Fibroblast of skin of abdomen (primary cell): ENCODE measurements at regions not wholly inside any gene's neighbourhood (a gene's known extent, or its start where the extent isn't known, plus 50 kb on each side); places are given as distances from the start of the nearest gene placed in this dataset.
"Not testable (repeated sequence)": the region's sequence is repeated elsewhere in the genome, so short reads cannot be mapped to it uniquely, and the experiment has no call there.

Experiments used
- DNase-seq: peaks from one replicate; pipeline ENCODE4 v3.0.0-alpha.2; 2013

GRCh38 chr6:120484146-120484545 lies 850.1 kb downstream of the TBC1D32 start:
- no peak for DNase-seq

- DNase-seq = no peak
Observed at GRCh38 chr6:120478650-120479049, 855.6 kb downstream of the TBC1D32 start.

- no peak for DNase-seq
Observed at GRCh38 chr6:120473804-120474203, 860.5 kb downstream of the TBC1D32 start.

GRCh38 chr6:120468486-120468885 lies 865.8 kb downstream of the TBC1D32 start:
- no peak for DNase-seq

- DNase-seq = no peak
Observed at GRCh38 chr6:120451508-120451907, 882.8 kb downstream of the TBC1D32 start.

- DNase-seq = no peak
Observed at GRCh38 chr6:120447605-120448004, 886.7 kb downstream of the TBC1D32 start.

- DNase-seq = not testable (repeated sequence)
Observed at GRCh38 chr6:120432840-120433239, 901.4 kb downstream of the TBC1D32 start.

- no peak for DNase-seq
Observed at GRCh38 chr6:120431841-120432240, 902.4 kb downstream of the TBC1D32 start.

GRCh38 chr6:120411394-120411793 lies 922.9 kb downstream of the TBC1D32 start:
- DNase-seq = no peak

- no peak for DNase-seq
Observed at GRCh38 chr6:120410586-120410985, 923.7 kb downstream of the TBC1D32 start.

- no peak for DNase-seq
Observed at GRCh38 chr6:120407696-120408095, 926.6 kb downstream of the TBC1D32 start.

GRCh38 chr6:120405947-120406346 lies 928.3 kb downstream of the TBC1D32 start:
- DNase-seq = no peak

GRCh38 chr6:120395784-120396183 lies 938.5 kb downstream of the TBC1D32 start:
- DNase-seq = no peak

GRCh38 chr6:120395330-120395729 lies 939.0 kb downstream of the TBC1D32 start:
- no peak for DNase-seq

GRCh38 chr6:120392941-120393340 lies 941.3 kb downstream of the TBC1D32 start:
- DNase-seq = peak; percentile 33

GRCh38 chr6:120384671-120385070 lies 949.6 kb downstream of the TBC1D32 start:
- peak; percentile 73 for DNase-seq

GRCh38 chr6:120383681-120384080 lies 950.6 kb downstream of the TBC1D32 start:
- peak; percentile 17 for DNase-seq

- peak; percentile 37 for DNase-seq
Observed at GRCh38 chr6:120378582-120379220, 955.6 kb downstream of the TBC1D32 start.

GRCh38 chr6:120373185-120373584 lies 961.1 kb downstream of the TBC1D32 start:
- DNase-seq = no peak

GRCh38 chr6:120363429-120363828 lies 970.9 kb downstream of the TBC1D32 start:
- no peak for DNase-seq

GRCh38 chr6:120358535-120358934 lies 975.7 kb downstream of the TBC1D32 start:
- DNase-seq = not testable (repeated sequence)

GRCh38 chr6:120357447-120357846 lies 976.8 kb downstream of the TBC1D32 start:
- no peak for DNase-seq

- DNase-seq = peak; percentile 82
Observed at GRCh38 chr6:120355822-120356221, 978.5 kb downstream of the TBC1D32 start.

GRCh38 chr6:120354452-120355098 lies 979.7 kb downstream of the TBC1D32 start:
- peak; percentile 42 for DNase-seq
